DMS79 treated with DMSO at 0.1 percent for 48 hours (cell line): ENCODE measurements at regions not wholly inside any gene's neighbourhood (a gene's known extent, or its start where the extent isn't known, plus 50 kb on each side); places are given as distances from the start of the nearest gene placed in this dataset.

Source experiments
- DNase-seq: peaks from one replicate; lab custom pipeline; 2025; lab: John Stamatoyannopoulos, UW

DNA sequence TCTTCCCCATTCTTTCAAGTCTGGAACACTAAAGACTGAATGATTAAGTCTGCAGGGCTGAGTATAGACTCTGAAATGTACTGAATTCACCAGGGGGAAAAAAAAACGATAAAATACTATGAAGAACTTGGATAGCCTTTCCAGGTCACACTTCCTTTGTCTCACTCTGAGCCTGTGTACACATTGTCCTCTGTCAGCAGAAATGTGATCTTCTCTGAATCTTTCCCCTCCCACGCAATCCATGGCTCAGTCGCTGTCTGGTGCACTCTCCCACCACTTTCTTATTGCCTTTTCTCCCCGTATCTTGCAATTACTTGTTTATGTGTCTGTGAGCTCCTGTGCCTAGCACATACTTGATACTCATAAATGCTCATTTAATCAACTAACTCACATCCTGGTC, 212.6 kb upstream of the RSPO3 start:
- DNase-seq: no peak

DNA sequence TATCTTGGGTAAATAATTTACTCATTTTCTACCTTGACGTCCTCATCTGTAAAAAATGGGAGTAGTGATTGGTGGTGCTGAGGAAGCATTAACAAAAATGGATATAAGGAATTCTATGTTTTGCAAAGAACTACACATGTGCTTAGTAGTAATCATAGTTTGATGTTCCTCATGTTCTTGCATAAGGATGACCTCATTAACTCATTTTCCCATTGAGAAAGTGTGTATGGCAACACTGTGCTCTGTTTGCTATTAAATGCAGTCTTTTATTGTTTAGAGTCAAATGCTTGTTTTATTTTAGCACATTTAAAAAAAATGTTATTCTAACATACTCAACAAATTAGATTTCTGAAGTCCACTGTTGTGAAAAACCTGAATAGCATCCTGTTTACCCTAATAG, 211.2 kb upstream of the RSPO3 start:
- DNase-seq: no peak

DNA sequence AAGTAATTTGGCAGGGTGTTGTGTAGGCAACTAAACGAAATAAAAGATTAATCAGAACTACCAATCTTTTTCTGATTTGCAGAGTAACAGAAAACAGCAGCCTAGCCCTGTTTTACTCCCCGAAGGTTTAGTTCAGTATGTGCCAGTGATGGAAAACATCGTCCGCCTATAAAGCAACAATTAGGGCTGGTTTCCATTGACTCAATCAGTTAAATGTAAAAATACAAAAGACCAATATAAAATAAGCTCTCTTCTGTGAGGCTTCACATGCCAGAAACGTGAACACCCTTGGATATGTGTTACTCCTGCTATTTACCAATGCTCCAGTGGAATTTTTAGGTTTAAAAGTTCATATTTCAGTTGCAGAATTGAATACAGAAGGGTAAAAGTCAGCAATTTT, 210.5 kb upstream of the RSPO3 start:
- no peak for DNase-seq

DNA sequence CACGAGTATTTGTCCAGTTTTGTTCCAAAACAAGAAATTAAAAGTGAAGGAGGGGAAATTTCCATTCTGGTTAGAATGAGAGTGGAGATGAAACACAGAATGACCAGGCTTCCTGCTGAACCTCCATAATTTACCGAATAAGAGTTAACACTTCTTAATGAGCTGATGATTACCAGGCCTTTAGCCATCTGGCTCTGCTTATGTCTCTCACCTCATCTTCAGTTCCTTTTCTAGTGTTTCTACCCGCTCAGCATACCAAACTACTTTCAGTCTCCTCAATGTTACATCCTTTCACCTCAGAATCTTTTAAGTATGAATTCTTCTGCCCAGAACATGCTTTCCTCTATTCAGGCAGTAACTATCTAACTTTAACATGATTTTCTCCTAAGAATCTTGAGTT, 209.0 kb upstream of the RSPO3 start:
- DNase-seq: no peak

DNA sequence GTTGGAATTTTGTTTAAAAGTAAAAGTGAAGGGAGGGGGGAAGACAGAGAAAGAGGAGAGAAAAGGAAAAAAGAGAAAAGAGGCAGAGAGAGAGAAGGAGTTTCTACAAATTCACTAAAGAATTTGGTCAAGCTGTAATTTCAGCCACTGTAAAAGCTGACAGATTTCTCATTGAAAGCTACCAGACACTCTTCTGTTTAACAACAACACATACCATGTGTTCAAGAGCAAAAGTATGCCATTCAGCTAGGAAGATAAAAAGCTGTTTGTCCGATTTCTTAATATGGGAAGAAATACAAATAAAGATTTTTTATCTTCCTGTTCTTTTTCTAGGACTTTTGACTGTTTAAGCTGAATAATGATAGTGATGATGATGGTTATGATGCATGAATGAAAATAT, 204.8 kb upstream of the RSPO3 start:
- DNase-seq: no peak

DNA sequence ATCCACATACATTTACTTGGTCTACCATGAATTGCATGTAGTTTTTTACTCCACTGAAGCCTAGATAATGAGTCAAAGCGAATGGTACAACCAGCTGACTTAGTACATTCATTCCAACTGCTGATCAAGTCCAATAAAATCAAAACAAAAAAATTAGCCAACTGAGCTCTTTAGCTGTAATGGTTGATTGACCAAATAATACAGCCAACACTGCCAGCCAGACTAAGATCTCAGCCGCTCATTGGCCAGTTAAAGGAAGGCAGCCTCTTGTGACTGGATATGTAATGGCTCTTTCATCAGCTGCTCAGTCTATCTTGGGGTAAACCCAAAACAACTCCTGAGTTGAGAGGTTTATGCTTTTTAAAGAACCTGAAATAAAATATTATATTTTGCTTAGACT, 204.3 kb upstream of the RSPO3 start:
- no peak for DNase-seq

DNA sequence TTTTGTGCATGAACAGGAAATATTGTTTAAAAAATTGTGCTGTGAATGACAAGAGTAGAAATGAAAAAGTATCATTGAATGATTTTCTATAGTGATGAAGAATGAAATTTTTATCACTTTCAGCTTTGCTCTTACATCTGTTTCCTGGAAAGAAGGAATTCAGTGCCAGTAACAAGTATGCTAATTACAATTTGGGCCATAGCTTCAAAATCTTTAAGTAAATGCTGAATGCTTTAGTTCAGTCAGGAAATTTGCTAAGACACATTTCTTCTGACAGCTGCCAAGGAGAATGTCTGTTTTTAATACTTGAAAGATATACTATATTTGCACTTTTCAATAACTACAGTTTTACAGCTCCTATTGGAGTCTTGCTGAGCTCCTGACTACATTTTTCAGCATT, 203.7 kb upstream of the RSPO3 start:
- DNase-seq: no peak

DNA sequence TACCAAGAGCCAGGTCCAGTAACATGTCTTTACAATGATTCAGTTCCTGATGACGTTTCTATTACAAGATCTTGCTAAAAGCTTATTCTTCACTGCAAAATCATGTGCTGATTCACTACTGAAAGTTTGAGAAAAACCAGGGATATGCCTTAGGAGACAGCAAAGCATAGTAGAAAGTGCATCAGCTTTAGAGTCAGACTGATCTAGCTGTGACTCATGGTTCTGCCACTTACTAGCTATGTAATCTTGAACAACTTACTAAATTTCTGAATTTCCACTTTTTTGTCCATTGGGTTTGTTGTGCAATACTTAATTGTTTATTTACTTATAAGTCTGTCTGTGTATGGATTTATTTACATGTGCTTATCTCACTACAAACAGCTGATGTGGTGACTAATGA, 198.5 kb upstream of the RSPO3 start:
- no peak for DNase-seq

DNA sequence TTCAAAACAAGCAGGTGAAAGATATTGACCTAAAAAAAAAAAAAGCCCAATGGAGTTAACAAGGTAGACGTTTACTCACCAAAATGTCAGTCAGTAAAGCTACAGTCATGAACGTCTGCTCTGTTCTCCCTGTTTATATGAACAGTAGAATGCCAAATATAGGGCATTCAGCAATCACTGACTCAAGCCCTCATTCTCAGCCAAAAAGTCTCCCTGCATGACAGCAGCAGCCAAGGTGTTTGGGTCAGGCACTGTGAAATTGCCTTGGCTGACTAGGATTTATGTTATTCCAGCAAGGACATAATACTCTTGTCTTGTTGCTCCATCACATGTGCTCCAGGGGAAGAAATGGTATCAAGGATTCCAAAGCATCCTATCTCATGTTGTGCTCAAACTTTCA, 194.7 kb upstream of the RSPO3 start:
- DNase-seq: no peak

DNA sequence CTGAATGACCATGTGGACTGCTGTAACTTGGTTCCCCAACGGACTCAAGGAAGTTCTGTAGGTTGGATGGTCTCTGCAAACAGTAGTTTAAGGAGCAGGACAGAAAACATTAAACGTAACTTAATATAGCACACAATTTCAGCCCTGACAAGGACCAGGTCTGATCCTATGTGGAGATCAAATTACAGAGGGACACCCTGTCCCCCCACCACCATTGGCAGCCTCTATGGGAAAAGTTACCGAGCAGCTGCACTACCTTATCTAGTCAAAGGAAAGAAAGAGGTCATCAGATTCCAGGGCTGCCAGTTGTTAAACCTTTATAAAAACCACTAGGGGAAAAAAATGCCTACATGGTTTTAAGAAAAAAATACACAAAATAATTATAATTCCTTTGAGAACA, 191.5 kb upstream of the RSPO3 start:
- DNase-seq: no peak

DNA sequence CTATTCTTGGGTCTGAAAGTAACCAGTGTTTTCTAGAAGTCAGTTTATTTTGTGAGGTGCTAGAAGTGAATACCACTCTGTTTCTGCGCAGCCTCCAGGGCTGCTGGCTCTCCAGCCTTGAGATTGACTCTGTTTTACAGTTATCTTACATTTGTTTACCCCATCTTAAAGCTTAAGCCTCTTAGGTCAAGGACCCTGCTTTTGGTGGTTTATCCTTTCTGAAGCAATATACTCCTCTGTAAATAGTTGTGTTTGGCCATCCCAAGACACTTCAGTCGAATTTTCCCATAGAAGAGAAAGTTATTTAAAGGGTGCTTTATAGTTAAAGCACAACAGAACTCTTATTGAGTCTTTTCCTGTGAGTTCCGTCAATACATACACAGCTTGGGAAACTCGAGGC, 190.6 kb upstream of the RSPO3 start:
- no peak for DNase-seq

DNA sequence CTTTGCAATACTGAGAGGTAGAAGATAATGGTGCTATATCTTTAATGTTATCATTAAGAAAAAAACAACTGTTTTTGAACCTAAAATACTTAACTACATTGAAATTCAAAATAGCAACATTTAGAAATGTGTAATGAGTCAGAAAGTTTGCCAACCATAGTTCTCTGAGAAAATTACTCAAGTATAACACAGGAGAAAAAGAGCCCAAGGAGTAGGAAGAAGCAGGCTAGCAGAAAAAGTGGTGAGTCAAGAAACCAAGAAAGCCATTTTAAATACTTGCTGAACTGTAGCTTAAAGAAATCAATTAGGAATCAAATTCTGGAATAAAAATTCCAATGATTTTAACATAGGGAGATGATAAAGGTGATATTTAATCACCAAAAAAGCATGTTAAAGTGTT, 181.0 kb upstream of the RSPO3 start:
- no peak for DNase-seq

DNA sequence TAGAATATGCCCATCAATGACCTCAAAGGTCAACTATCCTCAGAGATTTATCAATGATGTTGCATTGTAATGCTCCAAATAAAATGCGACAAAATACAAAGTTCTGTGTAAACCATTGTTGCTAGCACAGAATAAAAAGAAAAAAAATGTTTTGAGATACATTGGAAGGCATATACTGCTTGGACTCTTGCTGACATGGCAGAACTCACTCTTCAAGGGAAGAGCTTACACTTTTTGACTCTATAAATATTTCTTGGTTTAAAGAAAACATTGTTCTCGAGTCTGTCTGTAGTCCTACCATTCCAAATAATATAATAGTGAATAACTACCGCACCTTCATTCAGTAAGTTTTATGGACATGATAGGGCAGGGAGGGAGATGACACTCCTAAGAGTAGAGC, 178.7 kb upstream of the RSPO3 start:
- no peak for DNase-seq

DNA sequence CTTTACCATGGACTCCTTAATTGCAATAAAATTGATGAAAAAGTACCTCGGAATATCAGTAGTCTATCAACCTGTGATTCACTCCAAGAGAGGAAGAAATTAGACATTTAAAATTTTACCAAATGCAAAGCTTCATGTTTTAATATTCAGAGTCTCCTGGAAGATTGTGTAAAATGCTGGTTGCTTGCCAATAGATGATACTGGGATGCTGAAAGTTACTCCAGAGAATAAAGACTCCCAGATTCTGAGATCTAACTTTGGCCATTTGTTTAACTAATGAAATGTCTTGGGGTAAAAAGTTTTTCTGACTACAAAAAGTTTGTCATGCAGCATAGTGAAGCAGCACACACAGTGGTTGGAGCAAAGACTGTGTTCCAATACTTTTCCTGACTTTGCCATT, 176.7 kb upstream of the RSPO3 start:
- no peak for DNase-seq

DNA sequence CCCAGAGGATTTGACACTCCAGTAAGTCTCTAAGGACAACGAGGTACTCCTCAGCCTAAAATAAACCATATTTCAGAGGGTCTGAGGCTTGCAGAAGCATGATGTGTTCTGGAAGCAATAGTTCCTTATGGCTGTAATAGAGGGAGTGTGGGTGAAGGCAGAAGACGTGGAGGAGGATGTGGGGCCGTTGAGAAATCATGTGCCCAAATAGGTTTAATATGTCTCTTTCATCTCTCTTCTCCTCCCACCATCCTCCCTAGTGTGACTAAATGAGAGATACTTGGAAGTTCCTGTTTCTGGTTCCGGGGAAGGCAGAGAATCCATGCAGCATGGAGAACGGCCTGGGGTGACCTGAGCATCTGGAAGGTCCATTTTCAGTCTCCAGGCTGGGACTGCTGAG, 174.0 kb upstream of the RSPO3 start:
- DNase-seq: no peak

DNA sequence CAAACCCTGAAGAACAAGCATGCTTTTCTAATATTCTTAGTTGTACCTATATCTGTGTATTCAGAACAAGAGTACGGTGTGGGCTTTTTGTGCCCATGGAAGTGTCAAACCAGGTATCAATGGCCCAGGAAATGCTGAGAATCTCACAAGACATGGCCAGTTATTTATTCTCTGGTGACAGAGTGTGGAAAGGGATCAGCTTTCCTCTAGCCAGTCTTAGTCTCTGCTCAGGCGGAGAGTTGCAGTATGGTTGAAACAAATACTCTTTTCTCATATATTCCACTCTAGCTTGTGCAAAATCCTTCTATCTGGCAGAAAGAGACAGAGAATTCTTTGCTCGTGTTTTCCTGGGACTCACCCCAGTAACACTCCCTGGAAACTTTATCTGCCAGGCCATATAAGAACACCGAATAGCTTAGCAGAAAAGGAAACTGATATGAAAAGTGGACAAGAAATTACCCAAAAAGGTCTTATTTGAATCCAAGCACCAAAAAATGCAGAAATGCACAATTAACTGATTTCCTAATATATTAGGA, 173.3 kb upstream of the RSPO3 start:
- no peak for DNase-seq

DNA sequence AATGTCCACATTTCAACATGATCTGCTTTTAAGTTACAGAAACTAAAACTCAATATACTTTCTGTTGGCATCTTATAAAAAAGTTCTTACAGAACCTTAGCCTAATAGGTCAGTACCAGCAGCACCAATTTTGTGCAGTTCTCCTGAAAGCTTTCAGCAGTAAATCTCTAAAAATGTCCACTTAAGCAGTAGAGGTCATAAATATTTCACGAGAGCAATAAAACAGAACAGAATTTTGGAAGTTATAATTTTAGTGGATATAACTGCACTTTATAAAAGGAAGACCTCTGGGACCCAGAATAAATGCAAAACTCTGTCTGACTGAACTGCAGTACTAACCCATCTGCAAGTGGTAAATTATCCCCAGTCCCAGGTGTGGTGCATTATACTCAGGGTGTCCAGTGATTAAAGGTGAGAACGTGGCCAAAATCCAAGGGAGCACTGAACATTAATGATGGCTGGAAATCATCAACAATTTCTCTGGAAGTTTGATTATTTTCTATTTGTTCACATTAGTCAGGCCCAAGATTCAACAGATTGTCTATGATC, 172.6 kb upstream of the RSPO3 start:
- DNase-seq: no peak

DNA sequence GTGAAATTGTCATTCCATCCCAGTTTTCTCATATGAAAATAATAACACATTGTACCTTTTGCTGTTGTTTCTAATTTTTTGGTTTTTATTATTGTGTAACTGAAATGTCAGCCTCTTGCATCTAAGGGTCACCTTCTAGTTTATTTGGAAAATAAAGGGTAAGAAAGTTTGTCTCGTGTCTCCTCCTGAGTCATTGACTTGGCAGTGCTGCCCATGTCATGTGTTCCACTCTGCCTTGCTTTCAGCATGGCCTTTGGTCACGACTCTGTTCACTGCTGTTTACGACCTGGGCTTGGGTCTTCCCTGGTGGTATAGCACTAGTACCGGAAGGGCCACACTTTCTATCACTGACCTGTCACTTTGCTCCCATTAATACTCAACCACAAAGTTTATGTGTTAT, 171.4 kb upstream of the RSPO3 start:
- no peak for DNase-seq

DNA sequence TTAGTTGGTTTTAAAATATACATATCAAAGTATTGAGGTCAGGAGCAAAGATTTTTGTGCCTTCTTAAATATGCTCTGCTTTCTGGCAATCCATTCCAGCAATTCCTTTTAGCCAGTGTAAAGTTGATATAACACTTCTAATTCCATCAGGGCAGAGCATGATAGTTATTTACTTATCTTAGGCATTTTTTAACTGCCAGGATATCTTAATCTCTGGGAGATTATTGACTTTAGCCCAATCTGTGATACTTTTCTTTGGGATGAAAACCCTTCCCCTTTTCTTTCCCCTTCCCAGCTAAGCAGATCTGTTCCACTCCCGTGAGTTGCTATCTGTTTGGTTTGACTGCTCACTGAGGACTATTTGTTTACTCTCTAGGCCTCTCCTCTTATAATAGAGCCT, 168.7 kb upstream of the RSPO3 start:
- no peak for DNase-seq

DNA sequence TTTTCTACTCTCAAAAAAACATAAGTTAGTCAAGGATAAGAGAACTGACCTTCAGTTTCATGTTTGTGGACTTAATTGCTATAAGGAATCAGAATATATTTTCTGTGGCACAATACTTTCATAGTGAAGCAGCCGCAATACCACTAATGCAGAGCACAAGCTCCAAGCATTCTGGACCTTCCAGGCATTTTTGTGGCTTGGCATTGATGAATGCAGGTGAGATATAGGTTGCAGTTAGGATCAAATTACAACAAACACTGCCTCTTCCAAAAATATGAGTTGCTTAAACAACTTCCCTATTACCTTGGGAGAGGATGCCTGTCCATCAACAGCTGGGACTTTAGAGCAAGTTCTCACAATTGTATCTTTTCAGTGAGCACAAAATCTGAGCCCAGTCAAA, 162.8 kb upstream of the RSPO3 start:
- no peak for DNase-seq

DNA sequence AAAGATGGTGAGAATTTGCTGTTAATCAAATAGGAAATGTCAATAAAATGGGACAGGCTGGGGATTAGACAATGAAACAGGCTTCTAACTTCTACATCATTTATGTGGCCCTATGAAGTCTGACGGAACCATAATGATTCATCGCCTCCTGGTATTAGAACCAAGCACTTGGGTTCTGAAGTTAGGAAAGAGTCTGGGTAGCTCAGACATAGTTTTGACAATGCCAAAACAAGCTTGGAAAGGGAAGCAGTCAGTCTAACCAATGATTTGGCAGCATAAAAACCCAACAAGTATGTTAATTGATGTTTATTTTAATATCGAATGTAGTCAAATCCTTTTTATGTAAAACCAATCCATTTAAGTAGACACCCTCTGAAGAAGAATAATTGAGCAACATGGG, 160.8 kb upstream of the RSPO3 start:
- DNase-seq: no peak

DNA sequence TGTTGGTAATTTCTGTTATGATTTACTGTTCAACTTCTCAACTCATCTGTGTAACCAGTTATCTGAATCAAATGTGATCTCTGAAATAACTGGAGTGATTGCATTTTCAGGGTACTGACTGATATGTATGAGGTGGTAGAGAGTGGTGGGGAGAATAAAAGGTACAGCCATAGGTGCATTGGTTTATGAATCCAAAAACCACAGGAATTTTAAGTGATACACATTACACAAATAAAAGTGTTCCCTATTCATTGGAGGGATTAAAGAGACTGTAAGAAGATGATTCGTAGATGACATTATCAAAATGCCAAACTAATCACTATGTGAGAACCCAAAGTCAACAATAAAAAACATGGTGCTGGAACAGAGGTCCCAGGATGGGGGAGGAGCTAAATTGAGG, 158.7 kb upstream of the RSPO3 start:
- no peak for DNase-seq

DNA sequence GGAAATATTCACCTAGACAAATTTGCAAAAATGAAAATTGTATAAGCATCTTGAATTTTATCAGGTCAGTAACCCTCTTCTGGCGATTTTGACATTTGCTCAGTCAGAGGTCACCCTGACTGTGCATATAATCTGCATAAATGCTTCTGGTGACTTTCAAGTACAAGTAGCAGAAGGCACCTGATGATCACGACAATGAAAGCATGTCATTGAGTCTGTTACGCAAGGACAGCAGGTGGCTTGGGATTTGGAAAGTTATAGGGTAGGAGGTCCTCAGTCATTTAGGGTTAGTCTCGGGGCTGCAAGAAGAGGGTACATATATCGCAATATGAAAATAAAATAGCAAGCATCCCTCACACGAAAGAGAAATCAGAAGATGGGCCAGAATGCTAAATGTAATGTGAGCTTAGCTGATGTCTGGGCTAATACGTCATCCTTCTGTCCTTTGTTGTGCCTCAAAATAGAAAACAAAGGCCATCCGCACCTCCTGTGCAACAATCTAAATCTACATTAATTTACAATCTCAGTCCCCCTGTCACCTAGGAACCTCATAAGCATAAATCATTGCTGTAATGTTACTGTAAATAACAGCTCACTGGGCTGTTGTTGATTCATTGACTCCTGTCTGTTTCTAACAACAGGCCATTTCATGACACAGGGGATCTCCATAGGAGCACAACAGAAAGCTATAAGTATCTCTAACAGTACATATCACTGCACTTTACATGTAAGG, 155.2 kb upstream of the RSPO3 start:
- DNase-seq: no peak

DNA sequence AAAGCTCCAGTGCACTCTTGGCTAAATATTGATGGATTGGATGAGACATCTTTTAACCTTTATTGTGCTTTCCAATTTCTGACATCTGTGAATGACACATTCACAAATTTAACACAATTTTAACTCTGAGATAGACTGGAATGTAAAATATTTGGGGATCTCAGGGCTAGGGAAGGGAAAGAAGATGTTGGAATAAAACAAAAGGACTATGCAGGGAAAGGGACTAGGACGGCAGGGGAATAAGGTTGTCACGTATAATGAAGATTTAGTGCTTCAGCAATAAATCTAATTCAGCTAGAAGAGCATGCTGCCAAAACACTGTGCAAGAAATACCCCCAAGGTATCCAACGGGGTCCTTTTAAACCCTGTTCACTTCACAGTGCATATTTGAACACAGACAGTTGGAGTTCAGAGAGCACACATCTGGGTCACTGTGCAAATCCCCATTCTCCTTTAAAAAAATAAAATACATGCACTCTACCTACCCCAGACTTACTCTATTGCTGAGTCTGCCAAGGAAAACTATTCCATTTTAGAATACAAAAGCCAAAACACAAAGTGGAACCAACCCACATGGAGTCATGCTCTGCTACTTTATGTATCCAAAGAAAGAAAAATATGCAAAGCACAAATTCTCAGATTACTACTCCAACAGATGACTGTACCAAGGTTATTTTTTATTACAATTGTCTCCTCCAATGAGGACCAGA, 151.0 kb upstream of the RSPO3 start:
- DNase-seq: no peak
